ENCODE measurements at regions not wholly inside any gene's neighbourhood (a gene's known extent, or its start where the extent isn't known, plus 50 kb on each side); places are given as distances from the start of the nearest gene placed in this dataset.

GRCh38 chr9:134222018-134222573, 57.7 kb upstream of the RNU6ATAC start:
- DNase-seq (peak in 1 of 10 donors; percentile 45), ATAC-seq (no peak)
- peaks cover 0 to 2% (median 0%) of the 10 kb centered on the region in 4 donors for H3K4me1 Mint-ChIP-seq
- no peak overlapping the region for H3K4me3 Mint-ChIP-seq
- POLR2A ChIA-PET: no interaction called here
- H3K9me3 Mint-ChIP-seq: no peaks in the 10 kb centered on the region
- no peaks in the 10 kb centered on the region for H3K36me3 Mint-ChIP-seq
- peak overlapping the region in 3 of 10 donors; percentile 10 to 48 (median 35) for H3K27ac Mint-ChIP-seq
- H3K27me3 Mint-ChIP-seq: peaks cover 0 to 2% (median 0%) of the 10 kb centered on the region in 5 donors

- Mint-ChIP-seq H3K27ac (peak overlapping the region in 1 of 10 donors; percentile 48), H3K9me3 (no peaks in the 10 kb centered on the region), H3K4me3 (no peak overlapping the region), H3K27me3 (peaks cover 0 to 3% (median 0%) of the 10 kb centered on the region in 5 donors), H3K36me3 (no peaks in the 10 kb centered on the region), H3K4me1 (peaks cover 0 to 2% (median 0%) of the 10 kb centered on the region in 4 donors)
- DNase-seq: no peak
- POLR2A ChIA-PET: no interaction called here
- no peak for ATAC-seq
Measured at GRCh38 chr9:134223091-134223490, 58.7 kb upstream of the RNU6ATAC start.

GRCh38 chr9:134223591-134224122, 59.3 kb upstream of the RNU6ATAC start:
- Mint-ChIP-seq H3K4me3 (no peak overlapping the region), H3K27ac (peak overlapping the region in 1 of 10 donors; percentile 31), H3K36me3 (no peaks in the 10 kb centered on the region), H3K9me3 (no peaks in the 10 kb centered on the region), H3K27me3 (peaks cover 0 to 6% (median 0%) of the 10 kb centered on the region in 5 donors), H3K4me1 (peaks cover 0 to 4% (median 0%) of the 10 kb centered on the region in 4 donors)
- ATAC-seq (no peak), DNase-seq (peak in 1 of 10 donors; percentile 44)
- POLR2A ChIA-PET: no interaction called here

GRCh38 chr9:134224127-134224526, 59.8 kb upstream of the RNU6ATAC start:
- H3K4me3 Mint-ChIP-seq: no peak overlapping the region
- H3K4me1 Mint-ChIP-seq: peaks cover 0 to 5% (median 0%) of the 10 kb centered on the region in 4 donors
- DNase-seq (no peak), ATAC-seq (no peak)
- H3K27me3 Mint-ChIP-seq: peaks cover 0 to 6% (median 0%) of the 10 kb centered on the region in 5 donors
- no peaks in the 10 kb centered on the region for H3K9me3 Mint-ChIP-seq
- peak overlapping the region in 1 of 10 donors; percentile 31 for H3K27ac Mint-ChIP-seq
- POLR2A ChIA-PET: interaction anchor here (0.6 kb wide), 1 partner anchor 41 kb away, joined by 3 read pairs; no protein-coding TSS in a partner anchor
- no peaks in the 10 kb centered on the region for H3K36me3 Mint-ChIP-seq

- H3K36me3 Mint-ChIP-seq: no peaks in the 10 kb centered on the region
- peak overlapping the region in 1 of 10 donors; percentile 74 for H3K27ac Mint-ChIP-seq
- H3K9me3 Mint-ChIP-seq: no peaks in the 10 kb centered on the region
- DNase-seq (peak in 1 of 10 donors; percentile 51), ATAC-seq (no peak)
- H3K4me3 Mint-ChIP-seq: no peak overlapping the region
- peaks cover 0 to 6% (median 0%) of the 10 kb centered on the region in 5 donors for H3K27me3 Mint-ChIP-seq
- peaks cover 0 to 5% (median 0%) of the 10 kb centered on the region in 4 donors for H3K4me1 Mint-ChIP-seq
- POLR2A ChIA-PET: interaction anchor here (0.6 kb wide), 1 partner anchor 41 kb away, joined by 3 read pairs; no protein-coding TSS in a partner anchor
Measured at GRCh38 chr9:134224567-134225093, 60.3 kb upstream of the RNU6ATAC start.

- peak in 1 of 10 donors; percentile 34 for DNase-seq
- POLR2A ChIA-PET: no interaction called here
- no peaks in the 10 kb centered on the region for H3K9me3 Mint-ChIP-seq
- no peak overlapping the region for H3K4me3 Mint-ChIP-seq
- no peak overlapping the region for H3K27ac Mint-ChIP-seq
- H3K4me1 Mint-ChIP-seq: peaks cover 0 to 5% (median 0%) of the 10 kb centered on the region in 4 donors
- no peaks in the 10 kb centered on the region for H3K36me3 Mint-ChIP-seq
- ATAC-seq: no peak
- peaks cover 0 to 6% (median 0%) of the 10 kb centered on the region in 5 donors for H3K27me3 Mint-ChIP-seq
Measured at GRCh38 chr9:134225186-134225585, 60.8 kb upstream of the RNU6ATAC start.

GRCh38 chr9:134225816-134226215, 61.5 kb upstream of the RNU6ATAC start:
- Mint-ChIP-seq H3K27me3 (peaks cover 0 to 6% (median 0%) of the 10 kb centered on the region in 5 donors), H3K27ac (no peak overlapping the region), H3K9me3 (no peaks in the 10 kb centered on the region), H3K4me3 (no peak overlapping the region), H3K36me3 (no peaks in the 10 kb centered on the region), H3K4me1 (peaks cover 0 to 5% (median 0%) of the 10 kb centered on the region in 4 donors)
- ATAC-seq (no peak), DNase-seq (peak in 1 of 10 donors; percentile 36)
- POLR2A ChIA-PET: no interaction called here

GRCh38 chr9:134226221-134226930, 62.0 kb upstream of the RNU6ATAC start:
- ATAC-seq (no peak), DNase-seq (peak in 1 of 10 donors; percentile 47)
- H3K4me3 Mint-ChIP-seq: no peak overlapping the region
- H3K27me3 Mint-ChIP-seq: peaks cover 0 to 6% (median 0%) of the 10 kb centered on the region in 5 donors
- H3K36me3 Mint-ChIP-seq: no peaks in the 10 kb centered on the region
- no peak overlapping the region for H3K27ac Mint-ChIP-seq
- peaks cover 0 to 5% (median 0%) of the 10 kb centered on the region in 4 donors for H3K4me1 Mint-ChIP-seq
- POLR2A ChIA-PET: interaction anchor here (0.6 kb wide), 1 partner anchor 8 kb away, joined by 3 read pairs; no protein-coding TSS in a partner anchor
- no peaks in the 10 kb centered on the region for H3K9me3 Mint-ChIP-seq

GRCh38 chr9:134227451-134228411, 63.4 kb upstream of the RNU6ATAC start:
- no peaks in the 10 kb centered on the region for H3K36me3 Mint-ChIP-seq
- H3K27me3 Mint-ChIP-seq: peaks cover 0 to 6% (median 0%) of the 10 kb centered on the region in 5 donors
- no peak for DNase-seq
- no peak overlapping the region for H3K4me3 Mint-ChIP-seq
- POLR2A ChIA-PET: interaction anchor here (0.6 kb wide), 1 partner anchor 57 kb away, joined by 8 read pairs; no protein-coding TSS in a partner anchor
- ATAC-seq: no peak
- H3K4me1 Mint-ChIP-seq: peaks cover 0 to 5% (median 0%) of the 10 kb centered on the region in 4 donors
- H3K27ac Mint-ChIP-seq: peak overlapping the region in 1 of 10 donors; percentile 59
- no peaks in the 10 kb centered on the region for H3K9me3 Mint-ChIP-seq

- Mint-ChIP-seq H3K27ac (peak overlapping the region in 1 of 10 donors; percentile 59), H3K4me1 (peaks cover 0 to 5% (median 0%) of the 10 kb centered on the region in 4 donors), H3K36me3 (no peaks in the 10 kb centered on the region), H3K9me3 (no peaks in the 10 kb centered on the region), H3K27me3 (peaks cover 0 to 6% (median 0%) of the 10 kb centered on the region in 5 donors), H3K4me3 (no peak overlapping the region)
- DNase-seq (no peak), ATAC-seq (no peak)
- POLR2A ChIA-PET: no interaction called here
Measured at GRCh38 chr9:134228649-134229048, 64.3 kb upstream of the RNU6ATAC start.

GRCh38 chr9:134229466-134230091, 65.2 kb upstream of the RNU6ATAC start:
- H3K4me3 Mint-ChIP-seq: no peak overlapping the region
- H3K36me3 Mint-ChIP-seq: no peaks in the 10 kb centered on the region
- H3K9me3 Mint-ChIP-seq: no peaks in the 10 kb centered on the region
- ATAC-seq (no peak), DNase-seq (no peak)
- peaks cover 0 to 5% (median 0%) of the 10 kb centered on the region in 4 donors for H3K4me1 Mint-ChIP-seq
- peaks cover 0 to 6% (median 0%) of the 10 kb centered on the region in 5 donors for H3K27me3 Mint-ChIP-seq
- no peak overlapping the region for H3K27ac Mint-ChIP-seq
- POLR2A ChIA-PET: no interaction called here
